ENCODE measurements at regions not wholly inside any gene's neighbourhood (a gene's known extent, or its start where the extent isn't known, plus 50 kb on each side); places are given as distances from the start of the nearest gene placed in this dataset.

DNA sequence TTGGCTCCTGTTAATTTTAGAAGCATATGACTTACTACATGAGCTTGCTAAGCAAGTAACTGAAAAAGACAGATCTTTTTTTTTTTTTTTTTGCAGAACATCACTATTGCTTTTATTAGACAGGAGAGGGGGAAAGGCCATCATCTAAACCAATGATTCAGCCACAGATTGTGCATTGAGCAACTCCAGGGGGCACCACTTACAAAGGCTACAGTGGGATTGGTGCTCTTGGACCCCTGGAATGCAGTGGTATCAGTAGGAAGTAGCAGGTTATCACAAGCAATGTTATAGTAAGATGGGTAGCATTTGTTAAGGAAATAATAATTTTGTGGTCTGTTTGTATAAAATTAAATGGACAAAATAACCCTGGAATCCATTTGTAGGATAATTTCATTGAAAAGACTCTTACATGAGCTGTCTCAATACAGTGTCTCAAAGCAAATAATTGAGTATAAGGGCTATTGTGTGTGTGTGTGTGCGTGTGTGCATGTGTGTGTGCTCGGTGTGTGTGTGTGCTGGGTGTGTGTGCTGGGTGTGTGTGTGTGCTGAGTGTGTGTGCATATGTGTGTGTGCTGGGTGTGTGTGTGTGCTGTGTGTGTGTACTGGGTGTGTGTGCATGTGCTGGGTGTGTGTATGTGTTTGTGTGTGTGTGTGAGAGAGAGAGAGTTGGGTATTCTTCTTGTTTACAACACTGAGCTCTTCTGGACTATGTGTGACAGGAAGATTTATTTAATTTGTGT is 296.3 kb downstream of the PCDH7 start:
- Histone ChIP-seq H4K8ac (ENCODE audit: extremely low read depth, insufficient read depth, low read length) (no peak overlapping the region), H3K14ac (ENCODE audit: insufficient read length) (no peak overlapping the region), H3K23ac (ENCODE audit: insufficient read length) (no peak overlapping the region), H3K4me3 (ENCODE audit: extremely low read depth in 1 of 4, insufficient read depth in 2 of 4, low read depth in 3 of 4, low read length in 4 of 4) (no peak overlapping the region), H3K4ac (replicated peaks; ENCODE audit: insufficient read length, low read depth, low read length) (no peak overlapping the region), H2AFZ (ENCODE audit: low read length) (no peak overlapping the region), H4K91ac (replicated peaks; ENCODE audit: insufficient read length, low read length) (peak overlapping the region; percentile 69), H3K27me3 (replicated peaks in 1 of 4; ENCODE audit: control insufficient read depth in 3 of 4, extremely low read depth in 1 of 4, insufficient read depth in 3 of 4, low read length in 3 of 4) (no peaks in the 10 kb centered on the region), H3K18ac (ENCODE audit: extremely low read depth, low read length) (no peak overlapping the region), H3K79me2 (ENCODE audit: control insufficient read depth in 1 of 2, insufficient read depth in 2 of 2, low read length in 2 of 2) (no peaks in the 10 kb centered on the region), H4K5ac (ENCODE audit: insufficient read length, low read depth, low read length) (no peak overlapping the region), H3K9ac (replicated peaks in 1 of 4; ENCODE audit: extremely low read depth in 1 of 4, low read depth in 3 of 4, low read length in 3 of 4) (no peak overlapping the region), H3K23me2 (ENCODE audit: low read depth, low read length) (peaks cover 2% of the 10 kb centered on the region; the same call in 1 of the 2 replicates), H2BK20ac (ENCODE audit: low read length) (no peak overlapping the region), H3K79me1 (ENCODE audit: low read depth, low read length) (no peaks in the 10 kb centered on the region), H4K20me1 (replicated peaks in 1 of 2; ENCODE audit: control insufficient read depth in 1 of 2, insufficient read depth in 2 of 2, low read length in 2 of 2) (peaks cover 0 to 2% of the 10 kb centered on the region in 2 experiments), H3K56ac (replicated peaks; ENCODE audit: insufficient read length, low read depth, low read length) (peak overlapping the region; percentile 52), H3K4me1 (replicated peaks in 1 of 4; ENCODE audit: control insufficient read depth in 3 of 4, insufficient read depth in 4 of 4, low read length in 3 of 4) (no peaks in the 10 kb centered on the region), H2BK120ac (replicated peaks; ENCODE audit: low read depth, low read length) (no peak overlapping the region), H3K4me2 (ENCODE audit: insufficient read depth in 1 of 2, low read depth in 2 of 2, low read length in 2 of 2) (no peak overlapping the region), H2BK5ac (ENCODE audit: low read depth, low read length) (0 out of 2 replicates have a peak overlapping the region, but pooled peaks have one; percentile 45), H3K9me3 (ENCODE audit: insufficient read depth in 2 of 2, low read depth in 1 of 2, low read length in 1 of 2) (no peaks in the 10 kb centered on the region), H2BK15ac (ENCODE audit: low read length) (no peak overlapping the region), H2AK5ac (ENCODE audit: low read depth, low read length) (no peak overlapping the region), H2BK12ac (ENCODE audit: low read depth, low read length) (no peak overlapping the region; the same call in 1 of the 2 replicates), H3K27ac (ENCODE audit: low read depth, low read length) (no peak overlapping the region), H3K36me3 (ENCODE audit: control insufficient read depth in 2 of 4, insufficient read depth in 4 of 4, low read length in 3 of 4) (no peaks in the 10 kb centered on the region)
- no peak for FAIRE-seq
- no peak for DNase-seq (ENCODE audit: low read depth in 1 of 2, low spot score in 2 of 2)
- ChIA-PET CTCF (ENCODE audit: partially characterized antibody) (interaction anchor here (0.6 to 1.5 kb wide), 9 partner anchors 11 to 381 kb away, joined by 3 to 4 read pairs (median 3); no protein-coding TSS in a partner anchor), POLR2A (ENCODE audit: partially characterized antibody) (no interaction called here)
- TF ChIP-seq, protein P1, sequence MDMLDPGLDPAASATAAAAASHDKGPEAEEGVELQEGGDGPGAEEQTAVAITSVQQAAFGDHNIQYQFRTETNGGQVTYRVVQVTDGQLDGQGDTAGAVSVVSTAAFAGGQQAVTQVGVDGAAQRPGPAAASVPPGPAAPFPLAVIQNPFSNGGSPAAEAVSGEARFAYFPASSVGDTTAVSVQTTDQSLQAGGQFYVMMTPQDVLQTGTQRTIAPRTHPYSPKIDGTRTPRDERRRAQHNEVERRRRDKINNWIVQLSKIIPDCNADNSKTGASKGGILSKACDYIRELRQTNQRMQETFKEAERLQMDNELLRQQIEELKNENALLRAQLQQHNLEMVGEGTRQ (IDR thresholded peaks at IDR 0.05; ENCODE audit: low read length) = no peak
- TF ChIP-seq SIRT6 (IDR thresholded peaks at IDR 0.05; ENCODE audit: low read length) (no peak), RAD21 (IDR thresholded peaks at IDR 0.05 in 1 of 2, conservative IDR thresholded peaks at IDR 0.05 in 1 of 2; ENCODE audit: low read depth in 2 of 2, low read length in 2 of 2) (peak; percentile 49 to 68; a peak in 3 of 4 replicates), TEAD4 (IDR thresholded peaks at IDR 0.05; ENCODE audit: low read depth, low read length) (peak; percentile 70; the same call in 1 of the 2 replicates), SP2 (IDR thresholded peaks at IDR 0.05; ENCODE audit: low read length) (no peak), EZH2 (IDR thresholded peaks at IDR 0.05; ENCODE audit: low read depth, low read length, severe bottlenecking) (no peak)
- TF ChIP-seq, protein P2, sequence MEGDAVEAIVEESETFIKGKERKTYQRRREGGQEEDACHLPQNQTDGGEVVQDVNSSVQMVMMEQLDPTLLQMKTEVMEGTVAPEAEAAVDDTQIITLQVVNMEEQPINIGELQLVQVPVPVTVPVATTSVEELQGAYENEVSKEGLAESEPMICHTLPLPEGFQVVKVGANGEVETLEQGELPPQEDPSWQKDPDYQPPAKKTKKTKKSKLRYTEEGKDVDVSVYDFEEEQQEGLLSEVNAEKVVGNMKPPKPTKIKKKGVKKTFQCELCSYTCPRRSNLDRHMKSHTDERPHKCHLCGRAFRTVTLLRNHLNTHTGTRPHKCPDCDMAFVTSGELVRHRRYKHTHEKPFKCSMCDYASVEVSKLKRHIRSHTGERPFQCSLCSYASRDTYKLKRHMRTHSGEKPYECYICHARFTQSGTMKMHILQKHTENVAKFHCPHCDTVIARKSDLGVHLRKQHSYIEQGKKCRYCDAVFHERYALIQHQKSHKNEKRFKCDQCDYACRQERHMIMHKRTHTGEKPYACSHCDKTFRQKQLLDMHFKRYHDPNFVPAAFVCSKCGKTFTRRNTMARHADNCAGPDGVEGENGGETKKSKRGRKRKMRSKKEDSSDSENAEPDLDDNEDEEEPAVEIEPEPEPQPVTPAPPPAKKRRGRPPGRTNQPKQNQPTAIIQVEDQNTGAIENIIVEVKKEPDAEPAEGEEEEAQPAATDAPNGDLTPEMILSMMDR (IDR thresholded peaks at IDR 0.05; ENCODE audit: control extremely low read depth in 1 of 3, insufficient read depth in 1 of 3, low read depth in 1 of 3, low read length in 3 of 3) = peak; percentile 27 to 42 (median 32)
- 95% methylated on average over 2 of the region's 2 CpGs; no CpG with 5 or more reads in 1 of the 2 experiments for WGBS, 2 experiments (ENCODE audit: extremely low coverage in 1 of 2, insufficient coverage in 1 of 2, insufficient read length in 1 of 2, insufficient replicate concordance in 2 of 2, low coverage in 1 of 2, low lambda C conversion rate in 2 of 2, missing lambda C conversion rate in 1 of 2)
